ENCODE measurements at regions not wholly inside any gene's neighbourhood (a gene's known extent, or its start where the extent isn't known, plus 50 kb on each side); places are given as distances from the start of the nearest gene placed in this dataset.

GRCh38 chr3:41138146-41138545 lies 61.2 kb upstream of the CTNNB1 start:
- H2BK5ac ChIP-seq (ENCODE audit: insufficient read length, low read length), result no peak overlapping the region
- no peak overlapping the region for H2BK15ac ChIP-seq (ENCODE audit: low read depth, low read length)
- H3K27me3 ChIP-seq (ENCODE audit: insufficient read depth, low read length), result 0 out of 2 replicates have a peak, but pooled peaks cover 2% of the 10 kb centered on the region
- H2BK20ac ChIP-seq (ENCODE audit: low read depth, low read length, poor library complexity, severe bottlenecking), result no peak overlapping the region
- H2AK5ac ChIP-seq (ENCODE audit: insufficient read length, low read length), result no peak overlapping the region
- no peak overlapping the region for H4K91ac ChIP-seq (ENCODE audit: insufficient read length, low read depth, low read length)
- H3K4me1 Mint-ChIP-seq, result peaks cover 12 to 21% of the 10 kb centered on the region in 2 experiments
- no peaks in the 10 kb centered on the region for H3K79me1 ChIP-seq (ENCODE audit: insufficient read depth, low read depth, low read length, poor library complexity, severe bottlenecking)
- no peaks in the 10 kb centered on the region; a peak in 2 of 7 replicates for H3K36me3 Mint-ChIP-seq (ENCODE audit: insufficient read depth in 1 of 3, low read depth in 3 of 3)
- H3K23me2 ChIP-seq (ENCODE audit: insufficient read length, low read depth, low read length, poor library complexity, severe bottlenecking), result no peaks in the 10 kb centered on the region
- H3K4ac ChIP-seq (ENCODE audit: low read depth, low read length), result no peak overlapping the region
- no peaks in the 10 kb centered on the region for H3K4me1 ChIP-seq (ENCODE audit: insufficient read depth, low read length)
- peaks cover 3% of the 10 kb centered on the region in 2 experiments; a peak in 3 of 5 replicates for H3K9me3 Mint-ChIP-seq
- no peak overlapping the region for H3K23ac ChIP-seq (ENCODE audit: insufficient read length, low read depth, low read length)
- no peaks in the 10 kb centered on the region for H4K20me1 ChIP-seq (ENCODE audit: control insufficient read depth, insufficient read depth, insufficient read length)
- no peak overlapping the region for H3K56ac ChIP-seq (ENCODE audit: insufficient read length, low read depth, low read length)
- TF ChIP-seq CTCF (conservative IDR thresholded peaks at IDR 0.05), result no peak
- no peak for DNase-seq
- no peak overlapping the region for H4K8ac ChIP-seq (replicated peaks; ENCODE audit: insufficient read length, low read depth, low read length)
- H2BK12ac ChIP-seq (ENCODE audit: insufficient read length, low read depth, low read length), result no peak overlapping the region
- H2BK120ac ChIP-seq (ENCODE audit: low read depth, low read length, poor library complexity, severe bottlenecking), result no peak overlapping the region
- no peak overlapping the region for H2AFZ ChIP-seq (ENCODE audit: low read length)
- no peak overlapping the region for H3K4me2 ChIP-seq (ENCODE audit: insufficient read depth, insufficient read length, low read length)
- H3K14ac ChIP-seq (ENCODE audit: insufficient read depth, low read length), result no peak overlapping the region
- no peaks in the 10 kb centered on the region for H3K79me2 ChIP-seq (ENCODE audit: insufficient read depth, low read length)
- H3T11ph ChIP-seq (ENCODE audit: low read length), result no peak overlapping the region
- H3K9me3 ChIP-seq (ENCODE audit: control insufficient read depth, low read depth, low read length), result no peaks in the 10 kb centered on the region
- H3K27ac Mint-ChIP-seq, result no peak overlapping the region
- H3K4me3 Mint-ChIP-seq, result no peak overlapping the region
- no peak overlapping the region for H3K27ac ChIP-seq (ENCODE audit: insufficient read length, low read depth, low read length)
- H3K27me3 Mint-ChIP-seq (ENCODE audit: low read depth), result 0 out of 2 replicates have a peak, but pooled peaks cover 3% of the 10 kb centered on the region
- H3K18ac ChIP-seq (ENCODE audit: insufficient read length, low read depth, low read length), result no peak overlapping the region
- H3K9ac ChIP-seq (ENCODE audit: extremely low read depth, insufficient read length, low read length), result no peak overlapping the region
- no peak overlapping the region for H4K5ac ChIP-seq (ENCODE audit: insufficient read length, low read depth, low read length)
- WGBS (ENCODE audit: extremely low coverage, insufficient read length, low lambda C conversion rate), result no CpG with 5 or more reads among the region's 3 CpGs

Data from H9 (cell line).